ENCODE measurements at regions not wholly inside any gene's neighbourhood (a gene's known extent, or its start where the extent isn't known, plus 50 kb on each side); places are given as distances from the start of the nearest gene placed in this dataset.
"Not testable (repeated sequence)": the region's sequence is repeated elsewhere in the genome, so short reads cannot be mapped to it uniquely, and the experiment has no call there.

DNA sequence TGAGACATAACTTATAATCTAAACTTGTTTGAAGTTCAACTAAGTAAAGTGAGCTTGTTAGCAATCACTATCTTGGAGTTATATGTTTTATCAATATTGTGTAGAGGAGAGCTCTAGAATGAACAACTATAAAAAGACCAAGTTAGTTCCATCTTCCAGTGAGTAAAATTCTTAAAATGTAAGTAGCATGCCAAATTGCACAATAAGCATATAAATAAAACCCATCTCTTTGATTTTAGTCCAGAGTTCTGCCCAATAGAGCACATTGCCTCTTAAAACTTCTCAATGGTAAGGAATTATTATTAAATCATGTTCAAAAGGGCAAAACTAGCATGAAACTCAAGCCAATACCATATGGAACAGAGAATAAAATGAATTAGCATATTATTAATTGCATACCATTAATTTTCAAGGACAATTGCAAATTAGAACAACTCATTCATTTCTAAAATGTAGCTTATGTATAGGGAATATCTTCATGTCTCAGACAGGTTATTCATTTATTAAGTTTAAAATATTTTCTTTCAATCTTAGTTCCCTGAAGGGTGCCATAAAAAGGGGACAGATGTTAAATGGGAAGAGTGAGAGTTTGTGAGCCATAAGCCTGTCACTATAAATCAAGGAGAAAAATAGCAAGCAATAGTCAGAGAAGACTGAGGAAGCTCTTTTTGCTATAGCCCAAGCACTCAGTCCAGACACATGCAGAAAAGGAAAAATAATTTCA lies 507.6 kb downstream of the CENPC start:
- no peak for DNase-seq (ENCODE audit: low spot score)

DNA sequence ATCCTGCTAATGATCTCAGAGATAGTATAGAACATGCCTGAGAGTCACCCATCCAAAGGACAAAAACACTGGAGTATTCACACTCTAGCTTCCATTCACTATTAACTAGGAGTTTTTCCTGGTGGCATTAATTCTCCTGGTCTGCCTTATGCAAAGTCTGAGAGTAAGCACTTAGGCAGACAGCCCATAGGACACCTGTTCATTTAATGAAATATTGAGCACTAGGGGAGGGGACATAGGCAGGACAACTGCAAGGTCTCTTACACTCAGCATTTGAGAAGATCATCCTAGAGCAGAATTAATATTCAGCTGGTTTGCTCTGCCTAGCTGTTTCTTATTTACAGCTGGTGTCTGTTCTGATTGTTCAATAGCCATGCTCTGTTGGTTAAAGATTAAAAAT lies 508.5 kb downstream of the CENPC start:
- no peak for DNase-seq (ENCODE audit: low spot score)

DNA sequence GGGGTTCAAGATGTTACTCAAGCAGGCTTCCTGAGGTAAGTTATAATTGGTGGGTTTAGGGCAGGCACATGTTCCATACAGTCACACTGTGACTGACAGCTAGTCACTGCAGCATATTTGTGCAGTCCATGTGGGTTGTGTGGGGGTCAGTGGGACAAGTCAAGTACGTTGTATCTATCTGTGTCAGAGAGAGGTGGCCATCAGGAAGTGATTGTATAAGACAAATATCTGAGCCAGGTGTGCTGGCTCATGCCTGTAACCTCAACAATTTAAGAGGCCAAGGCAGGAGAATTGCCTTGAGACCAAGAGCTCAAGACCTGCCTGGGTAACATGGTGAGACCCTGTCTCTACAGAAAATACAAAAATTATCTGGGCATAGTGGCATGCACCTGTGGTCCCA lies 509.3 kb downstream of the CENPC start:
- DNase-seq (ENCODE audit: low spot score): no peak

DNA sequence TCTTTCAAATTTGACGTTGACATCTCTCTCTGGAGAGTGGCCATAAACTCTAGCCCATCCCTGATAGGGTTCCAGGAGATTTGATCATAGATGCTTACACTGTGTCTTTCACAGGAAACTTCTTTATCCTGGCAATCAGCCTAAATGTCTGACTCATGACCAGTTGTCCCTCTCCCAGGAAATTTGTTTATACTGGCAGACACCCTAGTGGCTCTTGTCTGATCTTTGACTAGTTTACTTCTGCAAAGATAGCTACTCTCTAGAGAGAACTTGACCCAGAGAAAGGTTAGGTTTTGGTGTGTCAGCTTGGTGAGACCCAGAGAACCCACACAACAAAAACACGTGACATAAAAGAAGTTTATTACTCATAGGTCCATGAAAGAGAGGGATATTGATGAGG lies 509.8 kb downstream of the CENPC start:
- no peak for DNase-seq (ENCODE audit: low spot score)

DNA sequence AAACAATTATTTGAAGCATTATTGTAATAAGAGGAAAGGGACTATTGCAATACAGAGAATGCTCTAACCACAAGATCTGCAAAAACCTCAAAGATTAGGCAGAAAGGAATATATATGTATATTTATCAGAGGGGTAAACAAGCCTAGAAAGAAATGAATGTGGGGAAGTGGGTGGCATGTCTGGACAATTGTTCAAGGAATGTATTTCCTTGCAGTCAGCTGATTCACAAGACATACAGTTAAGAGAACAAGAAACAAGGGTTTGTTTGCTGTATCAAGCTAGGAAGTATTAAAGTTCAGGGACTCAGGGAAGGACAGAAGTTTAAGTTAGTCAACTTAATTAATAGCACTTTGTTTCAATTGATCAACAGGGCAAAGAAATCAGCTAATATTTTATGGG lies 514.7 kb downstream of the CENPC start:
- no peak for DNase-seq (ENCODE audit: low spot score)

DNA sequence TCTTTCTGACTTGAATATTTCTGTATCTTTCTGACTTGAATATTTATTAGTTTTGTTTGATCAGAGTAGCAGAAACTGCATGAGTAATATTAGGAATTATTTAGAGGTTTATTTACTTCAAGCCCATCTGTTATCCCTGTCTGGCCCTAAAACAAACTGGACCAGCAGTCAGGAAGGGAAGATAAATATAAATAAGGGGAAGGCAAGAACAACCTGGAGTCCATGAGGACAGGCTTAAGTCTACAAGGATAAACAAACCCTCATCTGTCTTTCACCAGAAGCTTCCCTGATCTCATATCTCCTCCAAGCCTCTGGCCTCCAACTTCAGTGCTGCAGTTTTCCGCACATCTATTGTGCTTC lies 524.9 kb downstream of the CENPC start:
- no peak for DNase-seq (ENCODE audit: low spot score)

DNA sequence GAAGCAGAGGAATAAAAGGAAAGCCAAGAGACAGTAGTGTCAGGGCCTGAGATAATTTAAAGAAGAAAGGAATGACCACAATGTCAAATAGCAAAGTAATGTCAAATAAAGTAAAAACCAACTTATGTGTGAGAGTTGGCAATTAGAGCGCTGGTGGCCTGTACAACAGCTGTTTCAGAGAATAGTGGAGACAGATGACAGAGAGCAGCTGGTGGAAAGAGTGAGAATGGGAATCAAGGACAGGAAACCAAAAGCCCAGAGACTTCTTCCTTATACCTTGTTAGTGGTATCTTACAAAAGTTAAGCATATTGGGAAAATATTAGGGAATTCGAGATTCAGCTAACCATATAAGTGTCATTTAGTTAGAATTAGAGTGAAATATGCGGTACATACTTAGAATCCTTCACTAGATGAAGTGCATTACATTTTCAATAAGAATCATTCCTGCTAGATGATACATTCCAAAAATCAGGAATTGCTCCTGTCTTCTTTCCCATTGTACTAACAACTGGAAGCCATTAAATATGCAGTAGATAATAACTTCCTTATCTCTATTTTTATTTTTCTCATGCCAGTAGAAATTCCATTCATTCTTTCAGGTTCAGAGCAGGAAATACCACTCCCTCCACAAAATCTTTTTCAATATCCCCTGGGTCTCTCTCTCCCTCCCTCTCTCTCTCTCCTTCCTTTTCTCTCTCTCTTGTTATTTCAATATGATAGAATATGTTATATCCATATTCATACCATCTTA lies 525.4 kb downstream of the CENPC start:
- no peak for DNase-seq (ENCODE audit: low spot score)

DNA sequence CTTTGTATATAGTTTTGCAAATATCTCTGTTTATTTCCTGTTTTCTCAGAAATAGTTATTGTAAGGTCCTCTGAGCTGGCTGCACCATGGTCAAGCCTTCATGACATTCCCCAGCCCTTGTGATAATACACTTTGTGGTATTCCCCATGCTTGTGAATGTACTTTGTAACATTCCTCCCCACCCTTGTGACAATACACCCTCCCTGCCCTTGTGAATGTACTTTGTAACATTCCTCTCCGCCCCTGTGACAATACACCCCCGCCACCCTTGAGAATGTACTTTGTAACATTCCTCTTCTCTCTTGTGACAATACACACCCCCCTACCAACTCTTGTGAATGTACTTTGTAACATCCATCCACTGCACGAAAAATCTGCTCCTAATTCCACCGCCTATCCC lies 530.7 kb downstream of the CENPC start:
- DNase-seq (ENCODE audit: low spot score): no peak

DNA sequence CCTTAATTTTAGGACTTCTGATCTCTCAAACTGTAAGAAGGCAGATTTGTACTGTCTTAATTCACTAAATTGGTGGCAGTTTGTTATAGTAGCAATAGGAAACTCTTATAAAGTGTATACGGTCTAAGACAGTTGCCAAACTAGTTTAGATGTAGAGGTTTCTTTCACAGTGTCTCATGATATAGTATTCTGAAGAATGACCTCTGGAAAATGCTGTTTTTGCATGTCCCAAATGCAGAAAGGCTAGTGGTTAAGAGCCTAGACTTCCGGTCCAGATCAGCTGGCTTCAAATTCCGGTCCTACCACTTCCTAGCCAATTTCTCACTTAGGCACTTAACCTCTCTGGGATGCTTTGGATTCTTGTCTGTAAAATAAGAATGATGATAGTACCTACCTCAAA lies 538.5 kb downstream of the CENPC start:
- no peak for DNase-seq (ENCODE audit: low spot score)

DNA sequence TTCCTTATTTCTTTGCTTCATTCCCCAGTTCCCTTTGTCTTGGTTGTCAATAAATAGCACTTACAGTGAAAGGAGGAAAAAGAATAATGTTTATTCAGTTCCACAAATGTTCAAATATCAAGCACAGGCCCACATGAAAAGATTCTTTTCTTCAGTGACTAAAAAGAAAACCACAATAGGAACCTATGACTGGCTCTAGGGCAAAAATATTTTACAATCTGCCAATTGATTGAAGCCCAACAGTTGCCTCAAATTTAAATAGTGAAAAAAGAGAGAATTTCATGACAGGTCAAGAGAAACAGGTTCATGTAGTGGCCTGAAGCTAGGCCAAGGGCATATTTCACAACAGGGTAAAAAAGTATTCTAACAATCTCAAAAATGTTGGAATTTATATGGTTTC lies 553.8 kb downstream of the CENPC start:
- no peak for DNase-seq (ENCODE audit: low spot score)

DNA sequence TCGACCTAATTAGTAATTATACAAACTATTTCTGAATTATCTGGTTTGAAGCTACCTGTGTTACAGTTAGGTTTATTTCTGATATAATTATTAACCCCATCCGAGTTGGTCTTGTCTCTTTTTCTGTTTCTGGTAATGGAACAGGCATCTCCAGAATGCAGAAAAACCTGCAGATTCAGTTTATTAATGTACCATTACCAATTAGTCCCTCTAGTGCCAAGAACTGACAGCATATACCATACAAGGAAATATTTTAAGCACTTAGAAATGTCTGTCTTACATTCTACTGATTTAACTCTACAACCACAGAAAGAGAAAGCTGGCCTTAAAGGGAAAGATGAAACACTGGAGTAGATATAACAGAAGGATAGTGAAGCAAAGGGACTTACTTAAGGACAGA lies 570.6 kb downstream of the CENPC start:
- no peak for DNase-seq (ENCODE audit: low spot score)

DNA sequence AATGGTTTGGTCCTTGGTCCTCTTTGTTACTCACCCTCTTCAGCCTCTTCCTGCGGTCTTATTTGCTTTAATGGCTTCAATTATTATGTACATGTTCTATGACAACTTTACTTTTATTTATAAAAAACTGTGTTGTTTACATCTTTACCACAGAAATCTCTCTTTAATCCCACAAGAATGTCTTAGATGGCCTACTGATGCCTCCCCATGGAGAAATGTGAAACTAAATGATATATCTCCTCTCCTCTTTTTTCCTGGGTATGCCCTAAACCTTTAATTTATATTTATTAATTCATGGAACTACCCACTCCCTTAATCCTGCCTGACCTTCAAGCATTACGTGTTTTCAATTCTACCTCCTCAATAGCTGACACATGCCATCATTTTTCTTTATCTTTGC lies 573.2 kb downstream of the CENPC start:
- no peak for DNase-seq (ENCODE audit: low spot score)

DNA sequence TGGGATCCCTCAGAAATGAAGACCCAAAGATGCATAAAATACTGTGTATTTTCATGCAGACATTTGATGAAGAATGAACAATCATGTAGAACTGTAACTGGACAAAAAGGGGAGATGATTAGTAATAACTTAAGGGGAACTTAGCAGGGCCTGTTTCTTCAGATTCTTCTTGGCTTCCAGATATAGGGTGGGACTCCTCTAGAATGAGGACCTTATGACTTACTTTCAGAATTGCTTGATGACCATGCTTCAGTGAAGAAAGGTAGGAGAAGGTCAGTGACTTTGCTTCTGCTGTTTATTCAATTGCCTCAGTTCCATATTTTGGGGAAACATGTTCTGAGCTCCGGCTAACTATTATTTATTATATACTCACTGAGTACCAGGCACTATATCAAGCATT lies 580.8 kb downstream of the CENPC start:
- DNase-seq (ENCODE audit: low spot score): no peak

DNA sequence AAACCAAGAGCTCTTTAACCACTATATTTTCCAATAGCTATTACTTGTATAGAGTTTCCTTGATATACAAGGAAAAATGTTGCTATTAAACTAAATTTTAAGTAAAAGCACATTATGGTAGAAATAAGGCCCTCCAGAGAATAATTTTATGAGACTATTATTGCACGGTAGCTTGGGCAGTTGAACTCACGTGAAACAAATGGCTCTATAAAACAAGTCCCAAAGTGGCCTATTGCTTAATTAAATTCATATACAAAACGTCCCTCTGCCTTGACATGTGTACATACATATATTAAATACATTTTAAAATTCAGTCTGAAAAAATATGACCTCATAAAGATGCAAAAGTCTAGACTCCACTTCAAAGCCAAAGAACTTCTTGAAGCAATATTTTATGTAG lies 582.2 kb downstream of the CENPC start:
- DNase-seq (ENCODE audit: low spot score): no peak

DNA sequence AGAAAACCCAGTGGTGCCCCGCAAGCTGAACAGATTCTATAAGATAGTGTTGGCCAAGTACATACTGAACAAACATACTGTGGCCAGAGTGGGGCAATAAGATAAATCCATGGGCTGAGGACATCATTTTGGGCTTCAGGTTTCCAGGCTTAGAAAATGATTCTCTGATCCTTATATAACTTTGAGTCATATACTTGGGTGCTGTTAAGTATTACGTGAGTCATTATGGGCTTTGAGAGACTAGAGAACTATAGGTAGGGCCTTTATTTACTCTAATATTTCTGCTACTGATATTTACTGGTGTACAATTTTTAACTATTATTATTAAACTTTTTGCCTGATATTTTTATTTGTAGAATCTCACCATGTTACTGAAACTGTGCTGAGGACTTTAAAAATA lies 586.1 kb downstream of the CENPC start:
- DNase-seq (ENCODE audit: low spot score): no peak

DNA sequence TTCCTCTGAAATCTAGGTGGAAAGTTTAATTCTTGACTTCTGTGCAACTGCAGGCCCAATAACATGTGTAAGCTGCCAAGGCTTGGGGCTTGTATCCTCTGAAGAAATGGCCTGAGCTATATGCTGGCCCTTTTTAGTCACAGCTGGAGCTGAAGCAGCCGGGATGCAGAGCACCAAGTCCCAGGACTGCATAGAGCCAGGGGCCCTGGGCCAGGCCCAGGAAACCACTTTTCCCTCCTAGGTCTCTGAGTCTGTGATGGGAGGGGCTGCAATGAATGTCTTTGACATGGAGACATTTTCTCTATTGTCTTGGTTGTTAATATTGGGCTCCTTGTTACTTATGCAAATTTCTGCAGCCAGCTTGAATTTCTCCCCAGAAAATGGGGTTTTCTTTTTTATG lies 588.5 kb downstream of the CENPC start:
- no peak for DNase-seq (ENCODE audit: low spot score)

DNA sequence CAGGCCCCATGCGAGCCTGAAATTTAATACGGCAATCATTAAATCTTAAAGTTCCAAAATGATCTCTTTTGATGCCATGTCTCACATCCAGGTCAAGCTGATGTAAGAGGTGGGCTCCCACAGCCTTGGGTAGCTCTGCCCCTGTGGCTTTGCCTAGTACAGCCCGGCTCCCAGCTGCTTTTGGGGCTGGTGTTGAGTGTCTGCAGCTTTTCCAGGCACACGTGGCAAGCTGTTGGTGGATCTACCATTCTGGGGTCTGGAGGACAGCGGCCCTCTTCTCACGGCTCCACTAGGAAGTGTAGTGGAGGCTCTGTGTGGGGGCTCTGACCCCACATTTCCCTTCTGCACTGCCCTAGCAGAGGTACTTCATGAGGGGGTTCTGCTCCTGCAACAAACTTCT lies 588.9 kb downstream of the CENPC start:
- no peak for DNase-seq (ENCODE audit: low spot score)

DNA sequence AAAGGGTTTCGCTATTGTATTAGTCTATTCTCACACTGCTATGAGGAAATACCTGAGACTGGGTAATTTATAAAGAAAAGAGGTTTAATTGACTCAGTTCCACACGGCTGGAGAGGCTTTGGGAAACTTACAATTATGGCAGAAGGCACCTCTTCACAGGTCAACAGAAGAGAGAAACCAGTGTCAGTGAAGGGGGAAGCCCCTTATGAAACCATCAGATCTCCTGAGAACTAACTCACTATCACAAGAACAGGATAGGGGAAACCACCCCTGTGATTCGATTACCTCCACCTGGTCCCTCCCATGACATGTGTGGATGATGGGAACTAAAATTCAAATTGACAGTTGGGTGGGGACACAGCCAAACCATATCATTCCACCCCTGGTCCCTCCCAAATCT lies 589.5 kb downstream of the CENPC start:
- DNase-seq (ENCODE audit: low spot score): no peak

DNA sequence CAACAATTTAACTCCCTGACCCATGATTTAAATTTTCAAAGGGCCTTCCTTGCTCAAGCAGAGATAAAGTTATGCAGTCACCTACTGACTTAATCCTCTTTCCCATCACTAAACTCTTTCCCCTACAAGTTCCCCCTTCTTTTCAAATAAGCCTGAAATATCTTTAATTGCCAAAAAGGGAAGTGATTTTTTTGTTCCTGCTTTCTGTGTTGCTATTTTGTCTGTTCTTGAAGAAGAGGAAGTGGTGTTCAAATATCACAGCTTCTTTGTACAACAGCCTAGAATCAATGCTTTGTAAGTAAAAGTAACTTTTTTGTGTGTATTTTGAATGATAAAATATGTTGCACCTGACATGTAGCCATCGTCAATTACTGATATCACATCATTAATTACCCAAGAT lies 595.9 kb downstream of the CENPC start:
- no peak for DNase-seq (ENCODE audit: low spot score)

DNA sequence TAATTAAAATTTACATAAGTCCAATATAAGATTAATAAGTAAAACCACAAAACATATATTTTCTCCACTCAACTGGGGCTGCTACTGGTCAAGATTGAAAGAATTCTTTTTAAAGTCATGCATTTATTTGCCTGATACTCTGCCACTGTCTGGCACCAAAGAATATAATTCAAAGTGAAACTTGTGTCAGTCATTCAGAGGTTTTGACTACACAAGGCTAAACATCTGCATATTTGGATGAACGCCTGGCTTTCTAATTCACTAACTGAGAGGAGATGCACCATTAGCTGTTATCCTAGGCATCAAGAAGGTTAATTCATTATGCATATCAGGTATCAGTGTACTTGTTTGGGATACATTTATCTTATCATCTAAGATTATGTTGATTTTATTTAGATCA lies 598.5 kb downstream of the CENPC start:
- DNase-seq (ENCODE audit: low spot score): no peak

DNA sequence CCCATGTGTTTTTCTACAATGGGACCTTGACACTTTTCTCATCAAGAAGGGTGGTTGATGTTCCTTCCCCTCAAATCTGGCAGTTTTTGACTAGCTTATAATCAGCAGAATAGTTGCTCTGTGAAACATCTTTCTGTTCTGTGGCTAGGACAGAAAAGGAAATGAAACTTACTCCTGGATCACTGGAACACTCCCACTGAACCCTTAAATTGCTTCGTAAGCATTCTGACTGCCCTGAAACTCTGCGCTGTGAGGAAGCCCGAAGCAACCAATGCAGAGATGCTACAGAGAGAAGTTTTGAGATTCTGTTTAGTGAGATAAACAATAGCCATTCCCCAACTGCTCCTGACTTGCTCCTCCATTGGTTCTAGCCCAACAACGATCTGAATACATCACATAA lies 602.2 kb downstream of the CENPC start:
- no peak for DNase-seq (ENCODE audit: low spot score)

DNA sequence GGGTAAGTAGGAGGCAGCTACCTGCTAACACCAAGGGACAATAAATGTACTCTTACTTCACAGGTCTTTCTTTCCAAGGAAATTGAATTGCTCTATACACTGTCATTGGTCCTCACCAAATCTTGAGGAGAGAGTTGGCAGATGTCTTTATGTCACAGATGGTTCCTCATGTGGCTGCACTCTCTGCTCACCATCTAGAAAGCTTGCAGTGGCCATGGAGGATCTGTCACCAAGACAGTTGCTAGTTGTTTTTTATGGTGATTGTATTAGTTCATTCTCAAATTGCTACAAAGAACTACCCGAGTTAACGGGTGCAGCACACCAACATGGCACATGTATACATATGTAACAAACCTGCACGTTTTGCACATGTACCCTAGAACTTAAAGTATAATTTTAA lies 613.3 kb downstream of the CENPC start:
- not testable (repeated sequence) for DNase-seq (ENCODE audit: low spot score)

DNA sequence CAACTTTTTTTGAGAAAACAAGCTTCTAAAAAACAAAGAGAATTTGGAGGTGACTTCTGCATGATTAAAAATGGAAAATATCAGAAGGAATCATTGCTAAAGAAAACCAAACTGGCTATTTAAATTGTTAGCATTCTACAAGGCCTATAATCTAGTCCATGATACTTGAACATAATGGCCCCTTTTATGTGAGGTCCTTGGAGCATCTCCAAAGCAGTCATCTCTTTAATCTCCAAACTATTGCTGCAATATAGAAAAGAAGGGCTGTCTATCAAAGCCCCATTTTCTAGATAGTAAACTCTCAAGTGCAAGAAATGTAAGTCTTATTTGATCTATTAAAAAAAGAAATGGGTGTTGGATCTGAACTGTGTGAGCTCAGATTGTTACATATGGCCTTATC lies 615.1 kb downstream of the CENPC start:
- DNase-seq (ENCODE audit: low spot score): no peak

DNA sequence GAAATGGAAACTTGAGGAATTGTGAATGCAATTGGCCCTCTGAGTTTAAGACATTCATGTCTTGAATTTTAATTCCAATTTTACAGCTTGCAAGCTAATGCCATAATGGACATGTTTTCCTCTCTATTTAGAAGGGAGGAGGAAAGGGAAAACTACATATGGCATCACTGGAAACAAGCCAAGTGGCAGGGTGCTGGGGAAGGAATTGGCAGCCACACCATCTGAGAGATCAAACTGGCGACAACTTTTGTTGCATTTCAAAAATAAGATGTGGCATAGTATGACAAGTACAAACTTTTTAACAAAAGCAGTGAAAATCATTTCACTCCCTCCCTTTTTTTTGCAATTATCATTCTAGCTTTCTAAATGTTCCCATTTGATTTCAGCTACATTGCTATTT lies 615.6 kb downstream of the CENPC start:
- DNase-seq (ENCODE audit: low spot score): no peak

All from HuH-7.5 (cell line).